Neural cell (in vitro differentiated cells): ENCODE measurements at regions not wholly inside any gene's neighbourhood (a gene's known extent, or its start where the extent isn't known, plus 50 kb on each side); places are given as distances from the start of the nearest gene placed in this dataset.

Source experiments
- H2AFZ ChIP-seq: fragments of 200-600, 300-800 bp; sonication (generic), shearing (Covaris generic); 2 replicates; pipeline ENCODE4 v1.6.0; 2014; ENCODE audit warnings: low read depth, mild to moderate bottlenecking, antibody characterized with exemption, low read length, moderate library complexity
- H3F3A ChIP-seq: fragments of 200-600 bp; shearing (Covaris generic); 2 replicates; pipeline ENCODE4 v1.6.1; 2016; ENCODE audit warnings: mild to moderate bottlenecking, moderate library complexity, mixed read lengths, antibody characterized with exemption, low read length; ENCODE audit not compliant: insufficient read depth, poor library complexity, severe bottlenecking
- H3K27ac ChIP-seq: fragments of 200-600, 300-800 bp; sonication (generic), shearing (Covaris generic); 2 replicates; pipeline ENCODE4 v1.5.1; 2014; ENCODE audit warnings: mild to moderate bottlenecking, low read length, moderate library complexity
- H3K27me3 ChIP-seq: fragments of 300-800, 200-600 bp; sonication (generic), shearing (Covaris generic); 2 replicates; pipeline ENCODE4 v1.6.0; 2014; ENCODE audit warnings: mild to moderate bottlenecking, low read depth, low read length, moderate library complexity; ENCODE audit not compliant: insufficient read depth
- H3K36me3 ChIP-seq: fragments of 300-800, 200-600 bp; sonication (generic), shearing (Covaris generic); 2 replicates; pipeline ENCODE4 v1.5.1; 2014; ENCODE audit warnings: mild to moderate bottlenecking, antibody characterized with exemption, low read length, moderate library complexity; ENCODE audit not compliant: insufficient read depth
- H3K4me2 ChIP-seq: fragments of 300-800, 200-600 bp; sonication (generic), shearing (Covaris generic); 2 replicates; pipeline ENCODE4 v1.6.0; 2014; ENCODE audit warnings: mild to moderate bottlenecking, low read length
- H3K4me3 ChIP-seq: fragments of 300-800, 200-600 bp; sonication (generic), shearing (Covaris generic); 2 replicates; pipeline ENCODE4 v1.5.1; 2014; ENCODE audit warnings: mild to moderate bottlenecking, low read length, moderate library complexity
- H3K79me2 ChIP-seq: fragments of 200-600 bp; shearing (Covaris generic); replicated peaks from 2 replicates; pipeline ENCODE4 v1.6.0; 2014; ENCODE audit warnings: mild to moderate bottlenecking, low read length, moderate library complexity; ENCODE audit not compliant: insufficient read depth
- H3K9ac ChIP-seq: fragments of 300-800, 200-600 bp; sonication (generic), shearing (Covaris generic); 2 replicates; pipeline ENCODE4 v1.6.1; 2016; ENCODE audit warnings: mild to moderate bottlenecking, low read length, mixed read lengths
- H3K9me2 ChIP-seq: fragments of 200-600 bp; shearing (Covaris generic); 2 replicates; pipeline ENCODE4 v1.6.1; 2016; ENCODE audit warnings: mild to moderate bottlenecking, low read length, mixed read lengths; ENCODE audit not compliant: insufficient read depth
- H3K9me3 ChIP-seq: fragments of 200-600, 300-800 bp; sonication (generic), shearing (Covaris generic); 2 replicates; pipeline ENCODE4 v1.6.1; 2016; ENCODE audit warnings: mild to moderate bottlenecking, mixed run types, low read length, moderate library complexity, mixed read lengths
- H4K20me1 ChIP-seq: fragments of 200-600 bp; shearing (Covaris generic); 2 replicates; pipeline ENCODE4 v1.6.1; 2016; ENCODE audit warnings: mild to moderate bottlenecking, mixed run types; ENCODE audit not compliant: insufficient read depth
- EP300 ChIP-seq: fragments of 450-650 bp; conservative IDR thresholded peaks from 2 replicates; pipeline ENCODE4 v1.6.1; 2014; ENCODE audit warnings: antibody characterized with exemption, mild to moderate bottlenecking, moderate library complexity; ENCODE audit not compliant: poor library complexity, severe bottlenecking
- EZH2 ChIP-seq: fragments of 200-600, 300-800 bp; shearing (Covaris generic), sonication (generic); IDR thresholded peaks from 2 replicates; pipeline ENCODE4 v1.6.1; 2014; ENCODE audit warnings: antibody characterized with exemption, low read length, borderline replicate concordance, mild to moderate bottlenecking; ENCODE audit not compliant: insufficient read depth, poor library complexity, severe bottlenecking
- MXI1 ChIP-seq: fragments of 450-650 bp; conservative IDR thresholded peaks from 2 replicates; pipeline ENCODE4 v1.6.1; 2014; ENCODE audit warnings: antibody characterized with exemption, mild to moderate bottlenecking; ENCODE audit not compliant: poor library complexity, severe bottlenecking
- POLR2AphosphoS5 ChIP-seq: IDR thresholded peaks from 2 replicates; pipeline ENCODE4 v1.6.1; 2012
- RAD21 ChIP-seq: fragments of 450-650 bp; conservative IDR thresholded peaks from 2 replicates; pipeline ENCODE4 v1.6.1; 2014; ENCODE audit warnings: antibody characterized with exemption, mild to moderate bottlenecking, moderate library complexity
- REST ChIP-seq: IDR thresholded peaks from 2 replicates; pipeline ENCODE4 v1.6.1; 2012; ENCODE audit warnings: borderline replicate concordance
- SMC3 ChIP-seq: fragments of 450-650 bp; conservative IDR thresholded peaks from 2 replicates; pipeline ENCODE4 v1.6.1; 2014; ENCODE audit warnings: antibody characterized with exemption, mild to moderate bottlenecking, moderate library complexity; ENCODE audit not compliant: poor library complexity
- TAF1 ChIP-seq: IDR thresholded peaks from 2 replicates; pipeline ENCODE4 v1.6.1; 2012; ENCODE audit warnings: low read depth
- TF ChIP-seq, protein P1 (sequence below): fragments of 450-650 bp; IDR thresholded peaks from 2 replicates; pipeline ENCODE4 v1.5.1; 2014; ENCODE audit warnings: antibody characterized with exemption, mild to moderate bottlenecking, moderate library complexity; ENCODE audit not compliant: poor library complexity, severe bottlenecking

- Histone ChIP-seq H3K9me3 (no peaks in the 10 kb centered on the region), H3K79me2 (no peaks in the 10 kb centered on the region), H3K4me2 (no peak overlapping the region), H3F3A (no peaks in the 10 kb centered on the region), H3K27ac (no peak overlapping the region), H2AFZ (no peak overlapping the region), H3K4me3 (no peak overlapping the region), H3K9ac (no peak overlapping the region), H3K9me2 (no peaks in the 10 kb centered on the region), H3K27me3 (no peaks in the 10 kb centered on the region), H4K20me1 (no peaks in the 10 kb centered on the region), H3K36me3 (no peaks in the 10 kb centered on the region)
- TF ChIP-seq MXI1 (no peak), EZH2 (no peak), POLR2AphosphoS5 (no peak), RAD21 (no peak), EP300 (no peak), SMC3 (no peak), TAF1 (no peak), REST (no peak)
- TF ChIP-seq, protein P1, sequence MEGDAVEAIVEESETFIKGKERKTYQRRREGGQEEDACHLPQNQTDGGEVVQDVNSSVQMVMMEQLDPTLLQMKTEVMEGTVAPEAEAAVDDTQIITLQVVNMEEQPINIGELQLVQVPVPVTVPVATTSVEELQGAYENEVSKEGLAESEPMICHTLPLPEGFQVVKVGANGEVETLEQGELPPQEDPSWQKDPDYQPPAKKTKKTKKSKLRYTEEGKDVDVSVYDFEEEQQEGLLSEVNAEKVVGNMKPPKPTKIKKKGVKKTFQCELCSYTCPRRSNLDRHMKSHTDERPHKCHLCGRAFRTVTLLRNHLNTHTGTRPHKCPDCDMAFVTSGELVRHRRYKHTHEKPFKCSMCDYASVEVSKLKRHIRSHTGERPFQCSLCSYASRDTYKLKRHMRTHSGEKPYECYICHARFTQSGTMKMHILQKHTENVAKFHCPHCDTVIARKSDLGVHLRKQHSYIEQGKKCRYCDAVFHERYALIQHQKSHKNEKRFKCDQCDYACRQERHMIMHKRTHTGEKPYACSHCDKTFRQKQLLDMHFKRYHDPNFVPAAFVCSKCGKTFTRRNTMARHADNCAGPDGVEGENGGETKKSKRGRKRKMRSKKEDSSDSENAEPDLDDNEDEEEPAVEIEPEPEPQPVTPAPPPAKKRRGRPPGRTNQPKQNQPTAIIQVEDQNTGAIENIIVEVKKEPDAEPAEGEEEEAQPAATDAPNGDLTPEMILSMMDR: no peak
Observed at GRCh38 chr4:65071564-65071963, 598.7 kb downstream of the EPHA5 start.

DNA sequence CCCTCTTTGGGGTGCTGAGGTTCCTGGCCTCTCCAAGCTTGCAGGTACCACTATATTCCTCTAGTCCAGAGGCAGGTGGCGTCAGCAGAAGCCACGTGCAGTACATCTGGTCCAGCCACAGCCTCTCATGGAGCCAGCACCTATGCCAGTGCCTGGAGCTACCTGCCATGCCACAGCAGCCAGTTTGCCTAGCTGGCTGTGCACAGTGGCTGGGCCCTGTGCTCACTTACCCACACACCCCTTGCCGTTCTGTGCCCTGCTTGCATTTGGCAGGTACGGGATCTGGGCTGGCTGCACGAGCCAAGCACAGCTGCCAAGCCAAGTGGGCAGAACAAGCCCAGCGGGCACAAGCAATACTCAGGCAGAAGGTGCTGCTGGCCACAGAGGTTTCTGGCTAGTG is 601.1 kb downstream of the EPHA5 start:
- Histone ChIP-seq H2AFZ (no peak overlapping the region), H3K9me2 (no peaks in the 10 kb centered on the region), H3K4me3 (no peak overlapping the region), H4K20me1 (no peaks in the 10 kb centered on the region), H3K79me2 (no peaks in the 10 kb centered on the region), H3K27ac (no peak overlapping the region), H3K9ac (no peak overlapping the region), H3F3A (no peaks in the 10 kb centered on the region), H3K4me2 (no peak overlapping the region), H3K9me3 (no peaks in the 10 kb centered on the region), H3K27me3 (no peaks in the 10 kb centered on the region), H3K36me3 (no peaks in the 10 kb centered on the region)
- no peak for TF ChIP-seq REST
- TF ChIP-seq TAF1: no peak
- TF ChIP-seq MXI1: no peak
- TF ChIP-seq, protein P1: no peak
- TF ChIP-seq EZH2: no peak
- TF ChIP-seq RAD21: no peak
- no peak for TF ChIP-seq EP300
- TF ChIP-seq POLR2AphosphoS5: no peak
- no peak for TF ChIP-seq SMC3
